ENCODE measurements at regions not wholly inside any gene's neighbourhood (a gene's known extent, or its start where the extent isn't known, plus 50 kb on each side); places are given as distances from the start of the nearest gene placed in this dataset.
"Not testable (repeated sequence)": the region's sequence is repeated elsewhere in the genome, so short reads cannot be mapped to it uniquely, and the experiment has no call there.

DNA sequence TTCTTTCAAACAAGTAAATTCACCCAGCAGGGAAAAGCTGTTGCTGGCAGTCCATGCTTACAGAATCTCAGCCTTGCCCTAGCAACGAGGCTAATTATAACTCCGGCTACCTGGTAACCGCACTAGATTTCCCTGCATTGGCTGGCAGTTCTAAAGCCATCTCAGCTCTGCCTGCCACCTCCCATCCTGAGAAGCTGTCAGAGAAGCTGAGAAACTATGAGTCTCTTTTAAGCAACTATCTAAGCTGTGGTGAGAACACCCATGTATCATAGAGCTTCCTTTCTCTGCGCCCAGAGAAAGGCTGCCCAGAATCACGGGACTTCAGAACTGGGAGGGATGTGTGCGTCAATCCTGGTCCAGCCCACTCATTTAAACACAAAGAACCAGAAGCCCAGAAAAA is 113.9 kb upstream of the NBPF26 start:
- TF ChIP-seq, protein P1, sequence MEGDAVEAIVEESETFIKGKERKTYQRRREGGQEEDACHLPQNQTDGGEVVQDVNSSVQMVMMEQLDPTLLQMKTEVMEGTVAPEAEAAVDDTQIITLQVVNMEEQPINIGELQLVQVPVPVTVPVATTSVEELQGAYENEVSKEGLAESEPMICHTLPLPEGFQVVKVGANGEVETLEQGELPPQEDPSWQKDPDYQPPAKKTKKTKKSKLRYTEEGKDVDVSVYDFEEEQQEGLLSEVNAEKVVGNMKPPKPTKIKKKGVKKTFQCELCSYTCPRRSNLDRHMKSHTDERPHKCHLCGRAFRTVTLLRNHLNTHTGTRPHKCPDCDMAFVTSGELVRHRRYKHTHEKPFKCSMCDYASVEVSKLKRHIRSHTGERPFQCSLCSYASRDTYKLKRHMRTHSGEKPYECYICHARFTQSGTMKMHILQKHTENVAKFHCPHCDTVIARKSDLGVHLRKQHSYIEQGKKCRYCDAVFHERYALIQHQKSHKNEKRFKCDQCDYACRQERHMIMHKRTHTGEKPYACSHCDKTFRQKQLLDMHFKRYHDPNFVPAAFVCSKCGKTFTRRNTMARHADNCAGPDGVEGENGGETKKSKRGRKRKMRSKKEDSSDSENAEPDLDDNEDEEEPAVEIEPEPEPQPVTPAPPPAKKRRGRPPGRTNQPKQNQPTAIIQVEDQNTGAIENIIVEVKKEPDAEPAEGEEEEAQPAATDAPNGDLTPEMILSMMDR (conservative IDR thresholded peaks at IDR 0.05; ENCODE audit: low read depth, low read length) = not testable (repeated sequence)
- not testable (repeated sequence) for TF ChIP-seq EZH2phosphoT487 (IDR thresholded peaks at IDR 0.05; ENCODE audit: borderline replicate concordance, low read length); EZH2 (IDR thresholded peaks at IDR 0.05; ENCODE audit: low read length, unreplicated experiment)
